ENCODE measurements at regions not wholly inside any gene's neighbourhood (a gene's known extent, or its start where the extent isn't known, plus 50 kb on each side); places are given as distances from the start of the nearest gene placed in this dataset.

GRCh38 chr12:58270966-58271705 lies 329.8 kb downstream of the ATP23 start:
- POLR2A ChIA-PET, result no interaction called here
- H3K27ac Mint-ChIP-seq, result no peak overlapping the region

DNA sequence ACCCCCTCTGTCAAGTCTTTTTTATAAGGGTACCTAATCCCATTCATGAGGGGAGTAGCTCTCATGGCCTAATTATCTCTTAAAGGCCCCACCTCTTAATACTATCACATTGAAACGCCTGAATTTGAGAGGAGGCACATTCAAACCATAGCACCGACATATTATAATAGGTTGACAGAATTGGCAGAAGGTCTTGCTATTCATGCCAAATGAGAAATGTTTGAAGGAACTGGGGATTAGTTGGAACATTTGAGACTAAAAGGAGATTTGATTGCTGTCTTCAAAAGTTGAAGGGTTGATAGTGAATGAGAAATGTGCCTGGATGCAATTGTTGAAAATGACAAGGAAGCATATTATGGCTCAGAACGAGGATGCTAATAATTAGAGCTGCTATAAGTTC lies 331.1 kb downstream of the ATP23 start:
- DNase-seq (no peak), ATAC-seq (no peak)
- peaks cover 1% of the 10 kb centered on the region for H3K27me3 Mint-ChIP-seq
- H3K9me3 Mint-ChIP-seq, result peaks cover 8% of the 10 kb centered on the region
- no peaks in the 10 kb centered on the region for H3K36me3 Mint-ChIP-seq (ENCODE audit: low read depth)
- TF ChIP-seq, protein P1, sequence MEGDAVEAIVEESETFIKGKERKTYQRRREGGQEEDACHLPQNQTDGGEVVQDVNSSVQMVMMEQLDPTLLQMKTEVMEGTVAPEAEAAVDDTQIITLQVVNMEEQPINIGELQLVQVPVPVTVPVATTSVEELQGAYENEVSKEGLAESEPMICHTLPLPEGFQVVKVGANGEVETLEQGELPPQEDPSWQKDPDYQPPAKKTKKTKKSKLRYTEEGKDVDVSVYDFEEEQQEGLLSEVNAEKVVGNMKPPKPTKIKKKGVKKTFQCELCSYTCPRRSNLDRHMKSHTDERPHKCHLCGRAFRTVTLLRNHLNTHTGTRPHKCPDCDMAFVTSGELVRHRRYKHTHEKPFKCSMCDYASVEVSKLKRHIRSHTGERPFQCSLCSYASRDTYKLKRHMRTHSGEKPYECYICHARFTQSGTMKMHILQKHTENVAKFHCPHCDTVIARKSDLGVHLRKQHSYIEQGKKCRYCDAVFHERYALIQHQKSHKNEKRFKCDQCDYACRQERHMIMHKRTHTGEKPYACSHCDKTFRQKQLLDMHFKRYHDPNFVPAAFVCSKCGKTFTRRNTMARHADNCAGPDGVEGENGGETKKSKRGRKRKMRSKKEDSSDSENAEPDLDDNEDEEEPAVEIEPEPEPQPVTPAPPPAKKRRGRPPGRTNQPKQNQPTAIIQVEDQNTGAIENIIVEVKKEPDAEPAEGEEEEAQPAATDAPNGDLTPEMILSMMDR (IDR thresholded peaks at IDR 0.05), result no peak
- no peaks in the 10 kb centered on the region for H3K4me1 Mint-ChIP-seq (ENCODE audit: low read depth)
- POLR2A ChIA-PET, result no interaction called here
- no peak overlapping the region for H3K4me3 Mint-ChIP-seq
- intact Hi-C loops (cut with micrococcal nuclease), result no loop called here
- CTCF ChIA-PET, result no interaction called here
- no peak overlapping the region for H3K27ac Mint-ChIP-seq

More at GRCh38 chr12:58270966-58271705, 329.8 kb downstream of the ATP23 start:
- H3K36me3 Mint-ChIP-seq (ENCODE audit: low read depth), result no peaks in the 10 kb centered on the region
- intact Hi-C loops (cut with micrococcal nuclease), result no loop called here
- TF ChIP-seq, protein P1 (IDR thresholded peaks at IDR 0.05), result no peak
- CTCF ChIA-PET, result no interaction called here
- no peaks in the 10 kb centered on the region for H3K9me3 Mint-ChIP-seq
- peaks cover 1% of the 10 kb centered on the region for H3K27me3 Mint-ChIP-seq
- ATAC-seq, result no peak
- no peak for DNase-seq
- no peak overlapping the region for H3K4me3 Mint-ChIP-seq
- no peaks in the 10 kb centered on the region for H3K4me1 Mint-ChIP-seq (ENCODE audit: low read depth)

GRCh38 chr12:58277231-58277630 lies 335.9 kb downstream of the ATP23 start:
- H3K27me3 Mint-ChIP-seq, result no peaks in the 10 kb centered on the region
- POLR2A ChIA-PET, result no interaction called here
- intact Hi-C loops (cut with micrococcal nuclease), result no loop called here
- DNase-seq (no peak), ATAC-seq (no peak)
- H3K4me3 Mint-ChIP-seq, result no peak overlapping the region
- H3K9me3 Mint-ChIP-seq, result peaks cover 25% of the 10 kb centered on the region
- CTCF ChIA-PET, result no interaction called here
- H3K27ac Mint-ChIP-seq, result no peak overlapping the region
- TF ChIP-seq, protein P1 (IDR thresholded peaks at IDR 0.05), result no peak
- H3K4me1 Mint-ChIP-seq (ENCODE audit: low read depth), result no peaks in the 10 kb centered on the region
- H3K36me3 Mint-ChIP-seq (ENCODE audit: low read depth), result no peaks in the 10 kb centered on the region

- TF ChIP-seq, protein P1 (IDR thresholded peaks at IDR 0.05), result no peak
- ChIA-PET POLR2A (no interaction called here), CTCF (no interaction called here)
- Mint-ChIP-seq H3K4me1 (ENCODE audit: low read depth) (no peaks in the 10 kb centered on the region), H3K27ac (no peak overlapping the region), H3K36me3 (ENCODE audit: low read depth) (no peaks in the 10 kb centered on the region), H3K9me3 (peaks cover 12% of the 10 kb centered on the region), H3K27me3 (peaks cover 2% of the 10 kb centered on the region), H3K4me3 (no peak overlapping the region)
- intact Hi-C loops (cut with micrococcal nuclease), result no loop called here
- ATAC-seq (no peak), DNase-seq (no peak)
Measured at GRCh38 chr12:58283553-58283952, 342.2 kb downstream of the ATP23 start.

DNA sequence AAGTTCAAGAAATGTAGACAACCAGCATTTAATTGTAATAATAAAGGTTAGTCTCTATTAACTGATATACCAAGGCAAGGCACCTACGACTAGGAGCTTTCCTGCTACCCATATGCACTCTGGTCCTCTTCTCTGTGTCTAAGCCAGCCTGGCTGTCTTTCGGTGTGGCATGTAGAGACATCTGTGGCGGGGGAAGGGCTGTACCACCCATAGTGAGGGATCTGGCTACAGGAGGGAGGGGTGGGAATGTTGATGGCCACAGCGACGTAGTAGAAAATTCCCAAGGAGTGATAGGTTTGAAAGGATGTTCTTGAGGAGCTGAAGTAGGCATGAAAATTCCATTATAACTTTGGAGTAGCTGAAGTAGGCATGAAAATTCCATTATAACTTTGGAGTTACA lies 344.2 kb downstream of the ATP23 start:
- TF ChIP-seq, protein P1 (IDR thresholded peaks at IDR 0.05), result no peak
- no peaks in the 10 kb centered on the region for H3K36me3 Mint-ChIP-seq (ENCODE audit: low read depth)
- ChIA-PET CTCF (no interaction called here), POLR2A (no interaction called here)
- H3K4me3 Mint-ChIP-seq, result no peak overlapping the region
- no peak for DNase-seq
- intact Hi-C loops (cut with micrococcal nuclease), result no loop called here
- H3K27me3 Mint-ChIP-seq, result peaks cover 7% of the 10 kb centered on the region
- H3K27ac Mint-ChIP-seq, result no peak overlapping the region
- no peaks in the 10 kb centered on the region for H3K4me1 Mint-ChIP-seq (ENCODE audit: low read depth)
- H3K9me3 Mint-ChIP-seq, result peaks cover 9% of the 10 kb centered on the region
- ATAC-seq, result no peak
